ENCODE measurements at regions not wholly inside any gene's neighbourhood (a gene's known extent, or its start where the extent isn't known, plus 50 kb on each side); places are given as distances from the start of the nearest gene placed in this dataset.

- Mint-ChIP-seq H3K36me3 (ENCODE audit: low read depth) (no peaks in the 10 kb centered on the region), H3K27me3 (no peaks in the 10 kb centered on the region), H3K9me3 (no peaks in the 10 kb centered on the region), H3K4me3 (no peak overlapping the region), H3K4me1 (no peaks in the 10 kb centered on the region), H3K27ac (no peak overlapping the region)
- ChIA-PET CTCF (no interaction called here), POLR2A (no interaction called here)
- DNase-seq = no peak
Measured at GRCh38 chr5:144944936-144945335, 774.3 kb downstream of the KCTD16 start.

- no peak for DNase-seq
- CTCF ChIA-PET = no interaction called here
- POLR2A ChIA-PET = no interaction called here
- Mint-ChIP-seq H3K27me3 (no peaks in the 10 kb centered on the region), H3K4me3 (no peak overlapping the region), H3K27ac (no peak overlapping the region), H3K9me3 (peaks cover 2% of the 10 kb centered on the region), H3K36me3 (ENCODE audit: low read depth) (no peaks in the 10 kb centered on the region), H3K4me1 (no peaks in the 10 kb centered on the region)
Measured at GRCh38 chr5:144941004-144941403, 770.3 kb downstream of the KCTD16 start.

DNA sequence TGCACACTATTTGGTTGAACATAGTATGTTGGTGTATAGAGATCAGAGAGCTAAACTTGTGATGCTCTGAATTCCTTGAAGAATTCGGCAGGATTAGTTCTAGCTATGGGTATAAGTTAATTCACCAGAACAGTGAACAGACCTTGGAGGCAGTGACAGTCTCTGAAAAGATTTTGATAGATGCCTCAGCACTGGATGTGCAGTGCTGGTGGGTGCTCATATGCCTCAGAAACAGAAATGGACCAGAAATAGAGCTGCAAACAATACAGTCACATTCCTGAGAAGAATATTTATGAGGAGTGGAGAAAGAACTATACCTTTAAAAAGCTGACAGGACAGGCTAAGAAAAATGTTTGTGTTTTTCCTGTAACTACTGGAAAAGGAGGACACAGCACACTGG, 747.7 kb downstream of the KCTD16 start:
- POLR2A ChIA-PET = no interaction called here
- no peak for DNase-seq
- Mint-ChIP-seq H3K4me1 (no peaks in the 10 kb centered on the region), H3K27me3 (no peaks in the 10 kb centered on the region), H3K4me3 (no peak overlapping the region), H3K9me3 (peaks cover 2% of the 10 kb centered on the region), H3K27ac (no peak overlapping the region), H3K36me3 (ENCODE audit: low read depth) (no peaks in the 10 kb centered on the region)
- CTCF ChIA-PET = no interaction called here

- H3K9me3 Mint-ChIP-seq = peaks cover 7% of the 10 kb centered on the region
- ChIA-PET CTCF (no interaction called here), POLR2A (no interaction called here)
- no peak overlapping the region for H3K27ac Mint-ChIP-seq
- no peaks in the 10 kb centered on the region for H3K27me3 Mint-ChIP-seq
- DNase-seq = no peak
- H3K4me1 Mint-ChIP-seq = no peaks in the 10 kb centered on the region
- H3K36me3 Mint-ChIP-seq (ENCODE audit: low read depth) = no peaks in the 10 kb centered on the region
- H3K4me3 Mint-ChIP-seq = no peak overlapping the region
Measured at GRCh38 chr5:144915452-144915851, 744.8 kb downstream of the KCTD16 start.

GRCh38 chr5:144913661-144914060, 743.0 kb downstream of the KCTD16 start:
- Mint-ChIP-seq H3K9me3 (peaks cover 12% of the 10 kb centered on the region), H3K36me3 (ENCODE audit: low read depth) (no peaks in the 10 kb centered on the region), H3K27ac (no peak overlapping the region), H3K27me3 (no peaks in the 10 kb centered on the region), H3K4me3 (no peak overlapping the region), H3K4me1 (no peaks in the 10 kb centered on the region)
- CTCF ChIA-PET = no interaction called here
- no peak for DNase-seq
- POLR2A ChIA-PET = no interaction called here

GRCh38 chr5:144896473-144896872, 725.8 kb downstream of the KCTD16 start:
- no peaks in the 10 kb centered on the region for H3K4me1 Mint-ChIP-seq
- peaks cover 7% of the 10 kb centered on the region for H3K9me3 Mint-ChIP-seq
- CTCF ChIA-PET = no interaction called here
- no peak overlapping the region for H3K4me3 Mint-ChIP-seq
- no peaks in the 10 kb centered on the region for H3K36me3 Mint-ChIP-seq (ENCODE audit: low read depth)
- H3K27me3 Mint-ChIP-seq = no peaks in the 10 kb centered on the region
- DNase-seq = no peak
- POLR2A ChIA-PET = no interaction called here
- no peak overlapping the region for H3K27ac Mint-ChIP-seq

- ChIA-PET CTCF (no interaction called here), POLR2A (no interaction called here)
- H3K36me3 Mint-ChIP-seq (ENCODE audit: low read depth) = no peaks in the 10 kb centered on the region
- H3K4me1 Mint-ChIP-seq = no peaks in the 10 kb centered on the region
- H3K4me3 Mint-ChIP-seq = no peak overlapping the region
- peaks cover 17% of the 10 kb centered on the region for H3K9me3 Mint-ChIP-seq
- no peak for DNase-seq
- H3K27me3 Mint-ChIP-seq = no peaks in the 10 kb centered on the region
- no peak overlapping the region for H3K27ac Mint-ChIP-seq
Measured at GRCh38 chr5:144886668-144887067, 716.0 kb downstream of the KCTD16 start.

GRCh38 chr5:144882739-144883283, 712.1 kb downstream of the KCTD16 start:
- no peak overlapping the region for H3K4me3 Mint-ChIP-seq
- ChIA-PET POLR2A (no interaction called here), CTCF (no interaction called here)
- peaks cover 6% of the 10 kb centered on the region for H3K9me3 Mint-ChIP-seq
- DNase-seq = no peak
- no peaks in the 10 kb centered on the region for H3K36me3 Mint-ChIP-seq (ENCODE audit: low read depth)
- no peak overlapping the region for H3K27ac Mint-ChIP-seq
- H3K27me3 Mint-ChIP-seq = no peaks in the 10 kb centered on the region
- no peaks in the 10 kb centered on the region for H3K4me1 Mint-ChIP-seq

- POLR2A ChIA-PET = no interaction called here
- Mint-ChIP-seq H3K4me3 (no peak overlapping the region), H3K27me3 (no peaks in the 10 kb centered on the region), H3K4me1 (no peaks in the 10 kb centered on the region), H3K9me3 (peaks cover 3% of the 10 kb centered on the region), H3K27ac (no peak overlapping the region), H3K36me3 (ENCODE audit: low read depth) (no peaks in the 10 kb centered on the region)
- no peak for DNase-seq
- CTCF ChIA-PET = no interaction called here
Measured at GRCh38 chr5:144880513-144880912, 709.8 kb downstream of the KCTD16 start.

DNA sequence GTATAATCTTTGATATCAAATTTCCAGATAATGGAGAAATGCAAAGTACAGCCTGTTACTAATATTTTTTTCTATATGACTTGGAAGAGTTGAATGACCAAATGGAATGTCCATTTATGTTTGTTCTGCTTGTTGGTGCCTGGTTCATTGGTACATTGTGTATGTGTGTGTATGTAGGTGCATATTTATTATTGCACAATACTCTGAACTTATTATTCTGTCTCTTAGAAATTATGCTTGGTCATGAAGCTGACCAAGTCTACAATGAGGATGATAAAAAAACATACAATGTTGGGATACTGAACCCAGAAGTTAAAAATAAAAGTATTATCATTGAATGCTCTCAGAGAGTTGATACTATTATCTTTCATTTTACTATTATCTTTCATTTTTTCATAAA, 706.3 kb downstream of the KCTD16 start:
- POLR2A ChIA-PET = no interaction called here
- no peak overlapping the region for H3K27ac Mint-ChIP-seq
- H3K4me3 Mint-ChIP-seq = no peak overlapping the region
- no peak for DNase-seq
- no peaks in the 10 kb centered on the region for H3K9me3 Mint-ChIP-seq
- H3K36me3 Mint-ChIP-seq (ENCODE audit: low read depth) = no peaks in the 10 kb centered on the region
- CTCF ChIA-PET = no interaction called here
- no peaks in the 10 kb centered on the region for H3K4me1 Mint-ChIP-seq
- no peaks in the 10 kb centered on the region for H3K27me3 Mint-ChIP-seq

GRCh38 chr5:144873076-144873475, 702.4 kb downstream of the KCTD16 start:
- no peak for DNase-seq
- no peaks in the 10 kb centered on the region for H3K36me3 Mint-ChIP-seq (ENCODE audit: low read depth)
- H3K4me1 Mint-ChIP-seq = no peaks in the 10 kb centered on the region
- no peak overlapping the region for H3K4me3 Mint-ChIP-seq
- no peaks in the 10 kb centered on the region for H3K27me3 Mint-ChIP-seq
- no peaks in the 10 kb centered on the region for H3K9me3 Mint-ChIP-seq
- H3K27ac Mint-ChIP-seq = no peak overlapping the region
- POLR2A ChIA-PET = no interaction called here
- CTCF ChIA-PET = no interaction called here

DNA sequence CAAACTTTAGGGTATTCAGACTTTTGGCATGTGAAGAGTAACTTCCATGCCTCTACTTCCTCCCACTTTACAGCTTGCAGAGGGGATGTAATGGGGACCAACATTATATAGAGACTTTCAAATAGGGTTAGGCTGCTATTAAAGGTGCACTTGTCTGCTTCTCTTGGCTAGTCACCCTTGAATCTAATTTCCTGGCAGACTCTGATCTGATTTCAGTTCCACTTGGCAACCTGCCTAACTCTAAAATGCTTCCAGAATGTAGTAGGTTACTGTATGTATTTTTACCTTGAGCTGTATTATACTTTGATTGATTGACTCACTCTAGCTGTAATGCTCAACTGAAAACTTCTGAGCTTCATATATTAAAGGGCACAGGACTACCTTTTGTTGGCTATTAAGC, 693.4 kb downstream of the KCTD16 start:
- Mint-ChIP-seq H3K4me1 (no peaks in the 10 kb centered on the region), H3K27me3 (no peaks in the 10 kb centered on the region), H3K27ac (no peak overlapping the region), H3K4me3 (no peak overlapping the region), H3K9me3 (no peaks in the 10 kb centered on the region), H3K36me3 (ENCODE audit: low read depth) (no peaks in the 10 kb centered on the region)
- ChIA-PET CTCF (no interaction called here), POLR2A (no interaction called here)
- DNase-seq = no peak

GRCh38 chr5:144857454-144857853, 686.8 kb downstream of the KCTD16 start:
- H3K4me3 Mint-ChIP-seq = no peak overlapping the region
- H3K36me3 Mint-ChIP-seq (ENCODE audit: low read depth) = no peaks in the 10 kb centered on the region
- H3K4me1 Mint-ChIP-seq = no peaks in the 10 kb centered on the region
- no peaks in the 10 kb centered on the region for H3K27me3 Mint-ChIP-seq
- no peak for DNase-seq
- ChIA-PET CTCF (no interaction called here), POLR2A (no interaction called here)
- H3K27ac Mint-ChIP-seq = no peak overlapping the region
- H3K9me3 Mint-ChIP-seq = peaks cover 1% of the 10 kb centered on the region

GRCh38 chr5:144844086-144844485, 673.4 kb downstream of the KCTD16 start:
- ChIA-PET POLR2A (no interaction called here), CTCF (no interaction called here)
- H3K27me3 Mint-ChIP-seq = no peaks in the 10 kb centered on the region
- no peak for DNase-seq
- H3K36me3 Mint-ChIP-seq (ENCODE audit: low read depth) = no peaks in the 10 kb centered on the region
- no peaks in the 10 kb centered on the region for H3K4me1 Mint-ChIP-seq
- H3K27ac Mint-ChIP-seq = no peak overlapping the region
- no peak overlapping the region for H3K4me3 Mint-ChIP-seq
- H3K9me3 Mint-ChIP-seq = peaks cover 18% of the 10 kb centered on the region

DNA sequence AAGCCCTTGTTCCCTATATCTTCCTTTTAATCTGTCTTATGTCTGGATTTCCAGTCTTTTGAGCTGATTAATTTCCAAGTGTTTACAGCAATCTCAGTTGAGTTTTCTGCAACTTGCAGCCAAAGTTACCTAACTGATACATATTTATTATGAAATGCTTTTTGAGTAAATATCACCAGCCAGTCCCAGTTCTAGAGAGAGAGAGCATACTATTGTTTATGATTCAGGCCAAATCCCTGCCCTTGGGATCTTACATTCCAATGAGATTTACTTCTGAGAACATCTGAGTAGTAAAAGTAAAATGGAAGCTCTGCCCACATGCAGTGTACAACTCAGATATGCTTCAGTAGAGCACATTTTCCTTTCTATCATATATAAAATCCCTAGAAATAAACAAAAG, 661.7 kb downstream of the KCTD16 start:
- peaks cover 6% of the 10 kb centered on the region for H3K9me3 Mint-ChIP-seq
- H3K27me3 Mint-ChIP-seq = no peaks in the 10 kb centered on the region
- ChIA-PET CTCF (no interaction called here), POLR2A (no interaction called here)
- DNase-seq = no peak
- H3K27ac Mint-ChIP-seq = no peak overlapping the region
- no peaks in the 10 kb centered on the region for H3K4me1 Mint-ChIP-seq
- no peak overlapping the region for H3K4me3 Mint-ChIP-seq
- H3K36me3 Mint-ChIP-seq (ENCODE audit: low read depth) = no peaks in the 10 kb centered on the region
